ENCODE measurements at regions not wholly inside any gene's neighbourhood (a gene's known extent, or its start where the extent isn't known, plus 50 kb on each side); places are given as distances from the start of the nearest gene placed in this dataset.

DNA sequence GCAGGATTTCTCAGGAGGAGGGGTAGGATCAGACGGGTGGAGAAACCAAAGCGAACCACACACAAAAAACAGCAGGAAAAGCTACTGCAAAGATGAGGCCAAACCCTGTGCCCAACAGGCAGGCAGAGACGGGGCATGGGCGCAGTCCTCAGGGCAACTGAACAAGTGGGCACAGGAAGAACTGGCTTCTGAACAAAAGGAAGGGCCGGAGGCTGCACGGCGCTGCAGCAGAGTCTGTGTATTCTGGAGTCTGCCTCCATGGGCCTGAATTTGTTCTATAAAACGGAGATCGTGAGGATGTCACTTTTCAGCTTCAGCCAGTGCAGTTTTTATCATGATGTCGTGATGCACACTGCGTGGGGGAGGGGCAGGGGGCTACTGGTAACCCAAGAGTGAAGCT lies 1026.0 kb downstream of the TBC1D22A start:
- Histone ChIP-seq H3K4me2 (no peak overlapping the region), H3K36me3 (ENCODE audit: insufficient read depth) (peaks cover 5% of the 10 kb centered on the region; the same call in 1 of the 2 replicates), H3K4me3 (no peak overlapping the region), H3K9me2 (ENCODE audit: insufficient read depth) (no peaks in the 10 kb centered on the region), H4K20me1 (replicated peaks; ENCODE audit: insufficient read depth) (no peaks in the 10 kb centered on the region), H3K27ac (ENCODE audit: low read depth) (no peak overlapping the region), H3F3A (replicated peaks; ENCODE audit: low read depth) (no peaks in the 10 kb centered on the region), H3K27me3 (ENCODE audit: insufficient read depth) (no peaks in the 10 kb centered on the region), H3K79me2 (replicated peaks; ENCODE audit: insufficient read depth) (no peaks in the 10 kb centered on the region), H3K4me1 (ENCODE audit: insufficient read depth) (no peaks in the 10 kb centered on the region), H2AFZ (no peak overlapping the region)
- Mint-ChIP-seq H3K27me3 (ENCODE audit: insufficient read depth, low read depth, poor library complexity) (peaks cover 5% of the 10 kb centered on the region), H3K4me3 (no peak overlapping the region), H3K9me3 (no peaks in the 10 kb centered on the region; the same call in none of the 3 replicates), H3K4me1 (no peaks in the 10 kb centered on the region; the same call in 1 of the 3 replicates), H3K36me3 (ENCODE audit: low read depth) (no peaks in the 10 kb centered on the region), H3K27ac (no peak overlapping the region)
- DNase-seq (ENCODE audit: low spot score) (no peak), ATAC-seq (no peak)
- TF ChIP-seq CREB1 (CRISPR knock-in tag; IDR thresholded peaks at IDR 0.05; ENCODE audit: low read depth) (no peak), POLR2AphosphoS5 (IDR thresholded peaks at IDR 0.05; ENCODE audit: low read depth) (no peak), EZH2phosphoT487 (IDR thresholded peaks at IDR 0.05; ENCODE audit: unreplicated experiment) (no peak), JUNB (IDR thresholded peaks at IDR 0.05; ENCODE audit: unreplicated experiment) (no peak), ZNF114 (CRISPR knock-in tag; IDR thresholded peaks at IDR 0.05) (no peak), STAT1 (IDR thresholded peaks at IDR 0.05; ENCODE audit: unreplicated experiment) (no peak)
- TF ChIP-seq, protein P1, sequence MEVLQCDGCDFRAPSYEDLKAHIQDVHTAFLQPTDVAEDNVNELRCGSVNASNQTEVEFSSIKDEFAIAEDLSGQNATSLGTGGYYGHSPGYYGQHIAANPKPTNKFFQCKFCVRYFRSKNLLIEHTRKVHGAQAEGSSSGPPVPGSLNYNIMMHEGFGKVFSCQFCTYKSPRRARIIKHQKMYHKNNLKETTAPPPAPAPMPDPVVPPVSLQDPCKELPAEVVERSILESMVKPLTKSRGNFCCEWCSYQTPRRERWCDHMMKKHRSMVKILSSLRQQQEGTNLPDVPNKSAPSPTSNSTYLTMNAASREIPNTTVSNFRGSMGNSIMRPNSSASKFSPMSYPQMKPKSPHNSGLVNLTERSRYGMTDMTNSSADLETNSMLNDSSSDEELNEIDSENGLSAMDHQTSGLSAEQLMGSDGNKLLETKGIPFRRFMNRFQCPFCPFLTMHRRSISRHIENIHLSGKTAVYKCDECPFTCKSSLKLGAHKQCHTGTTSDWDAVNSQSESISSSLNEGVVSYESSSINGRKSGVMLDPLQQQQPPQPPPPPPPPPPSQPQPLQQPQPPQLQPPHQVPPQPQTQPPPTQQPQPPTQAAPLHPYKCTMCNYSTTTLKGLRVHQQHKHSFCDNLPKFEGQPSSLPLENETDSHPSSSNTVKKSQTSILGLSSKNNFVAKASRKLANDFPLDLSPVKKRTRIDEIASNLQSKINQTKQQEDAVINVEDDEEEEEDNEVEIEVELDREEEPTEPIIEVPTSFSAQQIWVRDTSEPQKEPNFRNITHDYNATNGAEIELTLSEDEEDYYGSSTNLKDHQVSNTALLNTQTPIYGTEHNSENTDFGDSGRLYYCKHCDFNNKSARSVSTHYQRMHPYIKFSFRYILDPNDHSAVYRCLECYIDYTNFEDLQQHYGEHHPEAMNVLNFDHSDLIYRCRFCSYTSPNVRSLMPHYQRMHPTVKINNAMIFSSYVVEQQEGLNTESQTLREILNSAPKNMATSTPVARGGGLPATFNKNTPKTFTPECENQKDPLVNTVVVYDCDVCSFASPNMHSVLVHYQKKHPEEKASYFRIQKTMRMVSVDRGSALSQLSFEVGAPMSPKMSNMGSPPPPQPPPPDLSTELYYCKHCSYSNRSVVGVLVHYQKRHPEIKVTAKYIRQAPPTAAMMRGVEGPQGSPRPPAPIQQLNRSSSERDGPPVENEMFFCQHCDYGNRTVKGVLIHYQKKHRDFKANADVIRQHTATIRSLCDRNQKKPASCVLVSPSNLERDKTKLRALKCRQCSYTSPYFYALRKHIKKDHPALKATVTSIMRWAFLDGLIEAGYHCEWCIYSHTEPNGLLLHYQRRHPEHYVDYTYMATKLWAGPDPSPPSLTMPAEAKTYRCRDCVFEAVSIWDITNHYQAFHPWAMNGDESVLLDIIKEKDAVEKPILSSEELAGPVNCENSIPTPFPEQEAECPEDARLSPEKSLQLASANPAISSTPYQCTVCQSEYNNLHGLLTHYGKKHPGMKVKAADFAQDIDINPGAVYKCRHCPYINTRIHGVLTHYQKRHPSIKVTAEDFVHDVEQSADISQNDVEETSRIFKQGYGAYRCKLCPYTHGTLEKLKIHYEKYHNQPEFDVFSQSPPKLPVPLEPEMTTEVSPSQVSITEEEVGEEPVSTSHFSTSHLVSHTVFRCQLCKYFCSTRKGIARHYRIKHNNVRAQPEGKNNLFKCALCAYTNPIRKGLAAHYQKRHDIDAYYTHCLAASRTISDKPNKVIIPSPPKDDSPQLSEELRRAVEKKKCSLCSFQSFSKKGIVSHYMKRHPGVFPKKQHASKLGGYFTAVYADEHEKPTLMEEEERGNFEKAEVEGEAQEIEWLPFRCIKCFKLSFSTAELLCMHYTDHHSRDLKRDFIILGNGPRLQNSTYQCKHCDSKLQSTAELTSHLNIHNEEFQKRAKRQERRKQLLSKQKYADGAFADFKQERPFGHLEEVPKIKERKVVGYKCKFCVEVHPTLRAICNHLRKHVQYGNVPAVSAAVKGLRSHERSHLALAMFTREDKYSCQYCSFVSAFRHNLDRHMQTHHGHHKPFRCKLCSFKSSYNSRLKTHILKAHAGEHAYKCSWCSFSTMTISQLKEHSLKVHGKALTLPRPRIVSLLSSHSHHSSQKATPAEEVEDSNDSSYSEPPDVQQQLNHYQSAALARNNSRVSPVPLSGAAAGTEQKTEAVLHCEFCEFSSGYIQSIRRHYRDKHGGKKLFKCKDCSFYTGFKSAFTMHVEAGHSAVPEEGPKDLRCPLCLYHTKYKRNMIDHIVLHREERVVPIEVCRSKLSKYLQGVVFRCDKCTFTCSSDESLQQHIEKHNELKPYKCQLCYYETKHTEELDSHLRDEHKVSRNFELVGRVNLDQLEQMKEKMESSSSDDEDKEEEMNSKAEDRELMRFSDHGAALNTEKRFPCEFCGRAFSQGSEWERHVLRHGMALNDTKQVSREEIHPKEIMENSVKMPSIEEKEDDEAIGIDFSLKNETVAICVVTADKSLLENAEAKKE (CRISPR knock-in tag; IDR thresholded peaks at IDR 0.05) = no peak
- TF ChIP-seq, protein P2, sequence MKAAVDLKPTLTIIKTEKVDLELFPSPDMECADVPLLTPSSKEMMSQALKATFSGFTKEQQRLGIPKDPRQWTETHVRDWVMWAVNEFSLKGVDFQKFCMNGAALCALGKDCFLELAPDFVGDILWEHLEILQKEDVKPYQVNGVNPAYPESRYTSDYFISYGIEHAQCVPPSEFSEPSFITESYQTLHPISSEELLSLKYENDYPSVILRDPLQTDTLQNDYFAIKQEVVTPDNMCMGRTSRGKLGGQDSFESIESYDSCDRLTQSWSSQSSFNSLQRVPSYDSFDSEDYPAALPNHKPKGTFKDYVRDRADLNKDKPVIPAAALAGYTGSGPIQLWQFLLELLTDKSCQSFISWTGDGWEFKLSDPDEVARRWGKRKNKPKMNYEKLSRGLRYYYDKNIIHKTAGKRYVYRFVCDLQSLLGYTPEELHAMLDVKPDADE (IDR thresholded peaks at IDR 0.05) = no peak

Data from GM23338 (cell line).